Stimulated activated naive CD8-positive, alpha-beta T cell treated with anti-CD3 and anti-CD28 coated beads, Interleukin-15, Interleukin-2, amounts not matched to agents 100 U/mL and 50 U/mL, for 24 hours (primary cell): ENCODE measurements at regions not wholly inside any gene's neighbourhood (a gene's known extent, or its start where the extent isn't known, plus 50 kb on each side); places are given as distances from the start of the nearest gene placed in this dataset.
"Not testable (repeated sequence)": the region's sequence is repeated elsewhere in the genome, so short reads cannot be mapped to it uniquely, and the experiment has no call there.

Experiments
- ATAC-seq: fragments of 150-1000 bp; cut with Tn5 transposase; one replicate; pipeline ENCODE4 v1.10.0; 2021
- DNase-seq: peaks from one replicate; pipeline ENCODE4 v3.0.0; 2021

- ATAC-seq (no peak), DNase-seq (no peak)
These were observed 391.6 kb downstream of the CDH11 start for GRCh38 chr16:64730261-64730660.

DNA sequence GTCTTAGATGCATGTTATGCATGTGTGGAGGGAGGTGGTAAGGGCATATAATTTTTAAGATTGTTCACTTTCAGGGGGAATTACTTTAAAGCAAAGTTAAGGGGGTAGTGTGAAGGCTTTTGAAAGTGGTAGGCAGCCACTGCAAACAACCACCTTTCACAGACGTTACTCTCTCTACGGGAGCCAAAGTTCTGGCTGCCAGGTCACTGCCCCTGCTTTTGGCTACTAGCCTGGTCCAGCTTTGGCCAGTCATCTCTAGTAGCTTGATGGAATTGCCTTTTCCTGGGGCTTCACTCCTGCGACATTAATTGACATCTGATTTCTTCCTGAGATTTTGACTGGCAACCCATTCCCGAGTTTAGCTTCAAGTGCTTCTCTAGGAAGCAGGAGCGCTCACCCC lies 397.5 kb downstream of the CDH11 start:
- no peak for ATAC-seq
- DNase-seq: no peak

DNA sequence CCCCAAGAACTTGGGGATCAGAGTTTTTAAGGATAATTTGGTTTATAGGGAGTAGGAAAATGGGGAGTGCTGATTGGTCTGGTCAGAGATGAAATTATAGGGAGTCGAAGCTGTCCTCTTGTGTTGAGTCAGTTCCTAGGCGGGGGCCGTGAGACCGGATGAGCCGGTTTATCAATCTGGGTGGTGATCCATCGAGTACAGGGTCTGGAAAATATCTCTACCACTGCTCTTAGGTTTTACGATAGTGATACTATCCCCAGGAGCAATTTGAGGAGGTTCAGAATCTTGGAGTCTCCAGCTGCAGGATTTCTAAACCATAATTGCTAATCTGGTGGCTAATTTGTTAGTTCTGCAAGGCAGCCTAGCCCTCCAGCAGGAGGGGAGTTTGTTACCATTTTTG lies 403.4 kb downstream of the CDH11 start:
- ATAC-seq (no peak), DNase-seq (no peak)

GRCh38 chr16:64717871-64718270 lies 404.0 kb downstream of the CDH11 start:
- DNase-seq (no peak), ATAC-seq (no peak)

- no peak for ATAC-seq
- no peak for DNase-seq
These were observed 406.2 kb downstream of the CDH11 start for GRCh38 chr16:64715624-64716023.

- ATAC-seq: no peak
- DNase-seq: no peak
These were observed 409.8 kb downstream of the CDH11 start for GRCh38 chr16:64712026-64712425.

GRCh38 chr16:64711596-64711995 lies 410.3 kb downstream of the CDH11 start:
- ATAC-seq: no peak
- DNase-seq: no peak

DNA sequence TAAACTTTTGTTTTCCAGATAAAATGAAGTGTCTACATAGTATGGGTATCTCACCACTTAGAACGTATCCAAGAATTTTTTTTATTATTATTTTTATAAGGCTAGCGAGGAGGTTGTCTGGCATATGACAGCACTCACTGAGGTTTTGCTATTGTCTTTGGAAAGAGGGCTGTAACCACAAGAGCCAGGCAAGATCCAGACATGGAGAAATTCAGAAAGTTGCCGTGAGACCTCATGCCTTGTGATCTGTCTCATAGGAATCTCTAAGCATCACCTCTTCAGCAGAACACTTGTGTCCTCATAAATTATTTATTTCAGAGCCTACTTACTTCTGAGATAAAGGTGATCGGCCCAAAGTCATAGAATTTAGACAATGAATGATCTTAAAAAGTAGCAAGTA lies 410.8 kb downstream of the CDH11 start:
- DNase-seq (no peak), ATAC-seq (no peak)

GRCh38 chr16:64705443-64705842 lies 416.4 kb downstream of the CDH11 start:
- no peak for ATAC-seq
- DNase-seq: no peak

DNA sequence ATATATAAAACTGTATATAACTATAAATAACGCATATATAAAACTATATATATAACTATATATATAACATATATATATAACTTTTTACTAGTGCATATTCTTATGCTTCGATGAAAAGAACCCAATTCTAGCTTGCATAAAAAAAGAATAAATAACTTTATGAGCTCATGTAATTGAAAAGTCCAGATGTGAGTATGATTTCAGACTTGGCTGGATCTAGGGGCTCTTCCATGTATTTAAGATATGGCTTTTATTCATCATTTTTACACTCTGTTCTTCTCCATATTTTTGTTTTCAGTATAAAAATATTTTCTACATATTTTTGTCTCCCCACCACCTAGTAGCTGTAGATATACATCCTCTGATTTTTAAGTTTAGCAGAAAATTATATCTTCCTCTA lies 417.5 kb downstream of the CDH11 start:
- DNase-seq: no peak
- ATAC-seq: no peak

GRCh38 chr16:64702415-64702814 lies 419.4 kb downstream of the CDH11 start:
- no peak for ATAC-seq
- DNase-seq: no peak

DNA sequence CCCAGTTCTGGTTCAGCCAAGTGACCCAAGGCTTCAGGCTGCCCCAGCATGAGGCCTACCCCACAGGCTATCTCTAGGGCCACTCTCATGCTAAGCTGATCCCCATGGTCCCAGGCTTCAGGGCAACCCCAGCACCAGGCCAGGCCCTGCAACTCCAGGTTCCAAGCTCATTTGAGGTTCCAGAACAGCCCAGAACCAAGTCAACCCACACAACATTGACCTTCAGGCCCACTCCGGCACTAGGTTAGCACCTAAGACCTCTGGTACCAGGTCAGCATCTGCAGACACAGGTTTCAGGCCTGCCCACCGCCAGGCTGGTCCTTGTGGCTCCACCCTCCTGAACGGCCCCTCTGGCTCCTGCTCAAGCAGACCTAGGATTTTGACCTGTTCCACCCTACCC lies 421.2 kb downstream of the CDH11 start:
- DNase-seq: no peak
- ATAC-seq: peak; percentile 32

- no peak for ATAC-seq
These were observed 425.0 kb downstream of the CDH11 start for GRCh38 chr16:64696866-64697265.

GRCh38 chr16:64695684-64696083 lies 426.2 kb downstream of the CDH11 start:
- ATAC-seq: no peak

More at GRCh38 chr16:64696866-64697265, 425.0 kb downstream of the CDH11 start:
- DNase-seq: no peak

DNA sequence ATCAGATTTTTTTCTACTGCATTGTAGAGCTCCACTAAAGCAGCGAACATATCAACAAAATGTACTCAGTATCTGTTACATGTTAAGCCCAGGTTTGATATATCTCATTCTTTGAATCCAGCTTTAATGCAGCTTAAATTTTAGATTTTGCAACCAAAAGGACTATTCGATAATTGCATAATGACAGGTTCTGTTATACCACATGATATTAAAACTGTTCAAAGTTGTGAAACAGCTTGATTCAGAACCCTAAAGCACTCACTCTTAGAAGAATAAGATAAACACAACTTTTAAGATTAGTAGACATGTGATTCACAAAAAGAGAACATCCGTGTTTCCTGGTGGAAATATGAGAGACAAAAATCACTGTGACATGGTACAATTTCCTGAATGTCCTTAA lies 427.9 kb downstream of the CDH11 start:
- ATAC-seq: no peak
- DNase-seq: no peak

More at GRCh38 chr16:64695684-64696083, 426.2 kb downstream of the CDH11 start:
- no peak for DNase-seq

DNA sequence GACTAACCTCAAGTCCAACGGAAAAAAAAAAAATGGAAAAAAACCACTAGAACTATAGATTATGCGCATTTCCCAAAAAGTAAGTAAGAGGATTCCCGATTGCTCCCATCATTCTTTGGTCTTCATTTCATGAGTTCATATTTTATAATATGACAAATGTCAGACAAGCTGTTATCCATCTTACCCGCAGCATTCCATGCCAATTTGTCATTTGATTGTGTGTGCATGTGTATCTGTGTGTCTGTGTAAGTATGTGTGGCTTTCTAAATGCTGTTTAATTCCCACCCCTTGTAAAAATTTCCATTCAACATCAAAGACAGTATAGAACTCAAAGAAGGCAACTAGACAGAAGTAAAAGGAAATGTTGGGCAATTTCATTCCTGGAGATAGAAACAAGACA lies 434.1 kb downstream of the CDH11 start:
- DNase-seq (no peak), ATAC-seq (no peak)

- no peak for ATAC-seq
These were observed 434.7 kb downstream of the CDH11 start for GRCh38 chr16:64687123-64687522.

DNA sequence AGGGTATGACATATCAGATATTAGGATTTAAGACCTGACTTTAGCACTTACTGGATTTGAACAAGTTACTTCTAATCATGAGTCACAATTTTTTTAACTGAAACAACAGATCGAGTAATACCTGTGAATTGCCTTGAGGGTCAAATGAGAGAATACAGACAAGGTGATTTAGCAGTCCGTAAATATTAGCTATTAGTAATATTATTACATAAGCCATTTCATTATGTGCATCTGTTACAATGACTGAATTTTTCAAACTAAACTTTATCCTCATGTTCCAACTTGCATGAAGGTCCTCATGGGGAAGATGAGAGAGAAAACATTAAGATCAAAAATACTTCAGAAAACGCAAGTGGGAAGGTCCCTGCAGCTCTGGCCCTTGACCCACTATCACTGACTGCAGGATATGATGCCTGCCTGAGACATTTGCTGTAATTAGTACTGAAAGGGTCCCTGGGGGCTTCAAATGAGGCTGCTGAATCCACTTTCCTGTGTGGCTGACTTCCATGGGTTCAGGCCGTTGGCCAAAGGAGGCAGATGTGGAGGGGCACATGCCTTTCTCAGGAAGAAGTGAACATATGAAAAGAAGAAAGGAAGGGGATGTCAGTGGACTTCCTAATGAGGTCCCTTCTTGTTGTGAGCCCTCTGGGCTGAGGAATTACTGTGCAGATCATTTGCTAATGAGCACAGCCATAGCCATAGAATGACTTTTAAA lies 441.7 kb downstream of the CDH11 start:
- no peak for DNase-seq
- ATAC-seq: no peak

More at GRCh38 chr16:64687123-64687522, 434.7 kb downstream of the CDH11 start:
- DNase-seq: no peak

- ATAC-seq: no peak
These were observed 452.3 kb downstream of the CDH11 start for GRCh38 chr16:64669573-64669972.

GRCh38 chr16:64667334-64667877 lies 454.5 kb downstream of the CDH11 start:
- DNase-seq: no peak
- ATAC-seq: no peak

More at GRCh38 chr16:64669573-64669972, 452.3 kb downstream of the CDH11 start:
- no peak for DNase-seq

GRCh38 chr16:64662312-64662711 lies 459.6 kb downstream of the CDH11 start:
- ATAC-seq, DNase-seq: not testable (repeated sequence)

GRCh38 chr16:64659866-64660265 lies 462.0 kb downstream of the CDH11 start:
- ATAC-seq: no peak

GRCh38 chr16:64657316-64658011 lies 464.4 kb downstream of the CDH11 start:
- ATAC-seq: no peak
- DNase-seq: no peak

More at GRCh38 chr16:64659866-64660265, 462.0 kb downstream of the CDH11 start:
- no peak for DNase-seq
